B cell (primary cell): ENCODE measurements at regions not wholly inside any gene's neighbourhood (a gene's known extent, or its start where the extent isn't known, plus 50 kb on each side); places are given as distances from the start of the nearest gene placed in this dataset.

ENCODE experiments used
- ATAC-seq: fragments of 200-7000 bp; cut with Tn5 transposase; one replicate; pipeline ENCODE4 v1.10.0; 2021; ENCODE audit warnings: low read depth, mild to moderate bottlenecking, moderate number of reproducible peaks, moderate library complexity
- CTCF ChIA-PET: fragments of 350-600 bp; sonication (Branson Sonifier 250); formaldehyde crosslinking; loops from one replicate; lab custom pipeline; 2021; ENCODE audit warnings: antibody characterized with exemption, inconsistent platforms; lab: Charles Lee
- POLR2A ChIA-PET: fragments of 350-600 bp; sonication (Branson Sonifier 250); formaldehyde crosslinking; loops from one replicate; lab custom pipeline; 2021; ENCODE audit warnings: antibody characterized with exemption; lab: Charles Lee
- DNase-seq: peaks from one replicate; pipeline ENCODE4 v3.0.0; 2013
- H2AFZ ChIP-seq: 2 replicates; pipeline ENCODE4 v1.6.1; 2012; ENCODE audit warnings: mild to moderate bottlenecking, low read depth, low read length; ENCODE audit not compliant: insufficient read depth, poor library complexity, severe bottlenecking
- H3K27ac ChIP-seq, 2 donors: 1 replicate in 1 of 2; 2 replicates in 1 of 2; pipeline ENCODE4 v1.5.1; 2012 to 2013; ENCODE audit warnings: low read length in 2 of 2, mild to moderate bottlenecking in 2 of 2, moderate library complexity in 1 of 2
- H3K27me3 ChIP-seq, 4 experiments: fragments of 200-600 bp in 1 of 4; sonication (generic) in 1 of 4; replicated peaks in 1 of 4; 1 replicate in 2 of 4; 2 replicates in 2 of 4; pipeline versions ENCODE4 v1.6.1 to v1.7.0; 2013 to 2016; ENCODE audit warnings: low read length in 3 of 4, mild to moderate bottlenecking in 2 of 4, mixed read lengths in 1 of 4, moderate library complexity in 1 of 4; ENCODE audit not compliant: insufficient read depth in 4 of 4, control insufficient read depth in 3 of 4; ENCODE audit errors: control extremely low read depth in 1 of 4
- H3K36me3 ChIP-seq, 2 experiments: replicated peaks in 1 of 2; 1 replicate in 1 of 2; 2 replicates in 1 of 2; pipeline versions ENCODE4 v1.6.1 to v1.7.1; 2013; ENCODE audit warnings: low read length in 1 of 2; ENCODE audit not compliant: insufficient read depth in 2 of 2, control insufficient read depth in 1 of 2; ENCODE audit errors: control extremely low read depth in 1 of 2, extremely low read depth in 1 of 2
- H3K4me1 ChIP-seq, 2 donors: fragments of 200-600 bp in 1 of 2; sonication (generic) in 1 of 2; 1 replicate in 1 of 2; 2 replicates in 1 of 2; pipeline versions ENCODE4 v1.5.1 to v1.6.1; 2013 to 2017; ENCODE audit warnings: low read length in 2 of 2; ENCODE audit not compliant: control insufficient read depth in 2 of 2, insufficient read depth in 2 of 2
- H3K4me2 ChIP-seq: replicated peaks from 2 replicates; pipeline ENCODE3; 2012; ENCODE audit warnings: mild to moderate bottlenecking, low read depth, low read length; ENCODE audit not compliant: poor library complexity, severe bottlenecking
- H3K4me3 ChIP-seq, 5 experiments: fragments of 200-600 bp in 1 of 5; sonication (generic) in 1 of 5; 1 replicate in 3 of 5; 2 replicates in 2 of 5; pipeline versions ENCODE4 v1.5.1 to v1.7.0; 2011 to 2016; ENCODE audit warnings: low read length in 4 of 5, mild to moderate bottlenecking in 4 of 5, low read depth in 2 of 5, control low read depth in 1 of 5, moderate library complexity in 1 of 5; ENCODE audit not compliant: insufficient read depth in 1 of 5; ENCODE audit errors: control extremely low read depth in 1 of 5, extremely low read depth in 1 of 5
- H3K79me2 ChIP-seq: fragments of 200-600 bp; sonication (generic); one replicate; pipeline ENCODE4 v1.6.0; 2016; ENCODE audit warnings: low read length; ENCODE audit not compliant: control insufficient read depth, insufficient read depth
- H3K9ac ChIP-seq: fragments of 200-600 bp; sonication (generic); 2 replicates; pipeline ENCODE4 v1.6.1; 2017; ENCODE audit warnings: mild to moderate bottlenecking, low read length, moderate library complexity
- H3K9me3 ChIP-seq, 3 donors: one replicate each; pipeline versions ENCODE4 v1.6.1 to v1.7.1; 2013; ENCODE audit warnings: low read length in 2 of 3; ENCODE audit not compliant: control insufficient read depth in 2 of 3, insufficient read depth in 1 of 3; ENCODE audit errors: control extremely low read depth in 1 of 3
- H4K20me1 ChIP-seq: 2 replicates; pipeline ENCODE4 v1.6.0; 2012; ENCODE audit warnings: mild to moderate bottlenecking, low read length; ENCODE audit not compliant: insufficient read depth, control insufficient read depth, poor library complexity, severe bottlenecking
- H3K27ac Mint-ChIP-seq: one replicate; pipeline ENCODE4 v1.8.0; 2021; ENCODE audit warnings: mixed read lengths
- H3K27me3 Mint-ChIP-seq: one replicate; pipeline ENCODE4 v1.8.0; 2021; ENCODE audit warnings: mixed read lengths
- H3K4me1 Mint-ChIP-seq: one replicate; pipeline ENCODE4 v1.8.0; 2021; ENCODE audit warnings: mixed read lengths
- H3K4me3 Mint-ChIP-seq: one replicate; pipeline ENCODE4 v1.8.0; 2021; ENCODE audit warnings: mixed read lengths
- H3K9me3 Mint-ChIP-seq: one replicate; pipeline ENCODE4 v1.8.0; 2022; ENCODE audit warnings: mixed read lengths; ENCODE audit not compliant: insufficient read depth
- CTCF ChIP-seq: fragments of 200-600 bp; IDR thresholded peaks from one replicate; pipeline ENCODE4 v1.8.0; 2022; ENCODE audit warnings: antibody characterized with exemption, mild to moderate bottlenecking
- EZH2 ChIP-seq: IDR thresholded peaks from 2 replicates; pipeline ENCODE4 v1.6.1; 2012; ENCODE audit warnings: borderline replicate concordance, low read depth, mild to moderate bottlenecking, moderate library complexity, low read length; ENCODE audit not compliant: insufficient read depth, poor library complexity, severe bottlenecking
- WGBS: methylation state at CpG from one replicate; pipeline ENCODE4 v1.1.5; 2013; ENCODE audit warnings: missing lambda C conversion rate; ENCODE audit not compliant: insufficient coverage; 5-methylcytosine and 5-hydroxymethylcytosine counted together
- intact Hi-C: fragments of 100-400 bp; cut with micrococcal nuclease; formaldehyde crosslinking; loops from one replicate; pipeline ENCODE4 v1.10.0; 2022

- H3K4me3 Mint-ChIP-seq, result peak overlapping the region; percentile 68
- Histone ChIP-seq H4K20me1 (no peaks in the 10 kb centered on the region), H3K4me1 (peaks cover 16 to 20% of the 10 kb centered on the region in 2 donors), H3K9me3 (peaks cover 0 to 11% (median 0%) of the 10 kb centered on the region in 3 donors), H3K27me3 (no peaks in the 10 kb centered on the region), H3K9ac (peak overlapping the region; percentile 2), H3K4me3 (peak overlapping the region in 1 of 5 experiments; percentile 13), H3K4me2 (peak overlapping the region; percentile 51), H3K79me2 (no peaks in the 10 kb centered on the region), H3K36me3 (no peaks in the 10 kb centered on the region), H3K27ac (peak overlapping the region in 1 of 2 donors; percentile 8), H2AFZ (peak overlapping the region; percentile 60)
- DNase-seq (no peak), ATAC-seq (no peak)
- peak overlapping the region; percentile 66 for H3K27ac Mint-ChIP-seq
- no peaks in the 10 kb centered on the region for H3K9me3 Mint-ChIP-seq
- ChIA-PET POLR2A (no interaction called here), CTCF (no interaction called here)
- H3K4me1 Mint-ChIP-seq, result peaks cover 29% of the 10 kb centered on the region
- H3K27me3 Mint-ChIP-seq, result no peaks in the 10 kb centered on the region
- WGBS, result no CpG with 5 or more reads among the region's 4 CpGs
- intact Hi-C loops, result no loop called here
- TF ChIP-seq EZH2, result no peak
- no peak for TF ChIP-seq CTCF
These were observed 79.5 kb downstream of the CD200 start for GRCh38 chr3:112412494-112412893.

- peak overlapping the region in 1 of 5 experiments; percentile 13 for H3K4me3 ChIP-seq
- POLR2A ChIA-PET, result interaction anchor here (1.0 kb wide), 1 partner anchor 11 kb away, joined by 3 read pairs; no protein-coding TSS in a partner anchor
- peak overlapping the region; percentile 66 for H3K27ac Mint-ChIP-seq
- no peak for TF ChIP-seq CTCF
- no peaks in the 10 kb centered on the region for H3K79me2 ChIP-seq
- peak overlapping the region; percentile 2 for H3K9ac ChIP-seq
- peaks cover 12 to 15% of the 10 kb centered on the region in 2 donors for H3K4me1 ChIP-seq
- peak overlapping the region; percentile 68 for H3K4me3 Mint-ChIP-seq
- H3K27me3 ChIP-seq, result no peaks in the 10 kb centered on the region
- H3K9me3 ChIP-seq, result peaks cover 0 to 11% (median 0%) of the 10 kb centered on the region in 3 donors
- DNase-seq (no peak), ATAC-seq (no peak)
- H3K36me3 ChIP-seq, result peaks cover 0 to 3% of the 10 kb centered on the region in 2 experiments
- H3K27me3 Mint-ChIP-seq, result no peaks in the 10 kb centered on the region
- H3K4me1 Mint-ChIP-seq, result peaks cover 24% of the 10 kb centered on the region
- peak overlapping the region; percentile 60 for H2AFZ ChIP-seq
- no peaks in the 10 kb centered on the region for H4K20me1 ChIP-seq
- intact Hi-C loops, result no loop called here
- 57% methylated on average over 1 of the region's 1 CpG for WGBS
- no peaks in the 10 kb centered on the region for H3K9me3 Mint-ChIP-seq
- H3K4me2 ChIP-seq, result peak overlapping the region; percentile 51
- CTCF ChIA-PET, result no interaction called here
- H3K27ac ChIP-seq, result peak overlapping the region; percentile 8 to 17
These were observed 80.1 kb downstream of the CD200 start for GRCh38 chr3:112413074-112413473.
